GM12878 (cell line): ENCODE measurements at regions not wholly inside any gene's neighbourhood (a gene's known extent, or its start where the extent isn't known, plus 50 kb on each side); places are given as distances from the start of the nearest gene placed in this dataset.

Experiments used
- ATAC-seq: fragments of 200-7000 bp; cut with Tn5 transposase; 3 replicates; pipeline ENCODE4 v1.9.1; 2020; ENCODE audit warnings: mild to moderate bottlenecking, moderate library complexity
- BruUV-seq: library from RNA; stranded (reverse); fragments of 400-500 nt; replicated peaks from 2 replicates; lab custom pipeline; 2021; lab: Mats Ljungman, UMichigan
- CTCF ChIA-PET: fragments of 300-600 bp; sonication (Branson Sonifier 250); formaldehyde crosslinking; extraction: SDS; loops from one replicate; lab custom pipeline; 2021; ENCODE audit warnings: inconsistent platforms; lab: Yijun Ruan, JAX
- POLR2A ChIA-PET: fragments of 350-600 bp; formaldehyde crosslinking; extraction: SDS; loops from one replicate; lab custom pipeline; 2021; ENCODE audit warnings: inconsistent platforms; lab: Charles Lee
- RAD21 ChIA-PET: fragments of 300-600 bp; sonication (Branson Sonifier 250); formaldehyde crosslinking; loops from one replicate; lab custom pipeline; 2023; ENCODE audit warnings: antibody characterized with exemption; ENCODE audit not compliant: unreplicated experiment; lab: Charles Lee
- SMC1A ChIA-PET: fragments of 300-600 bp; sonication (Branson Sonifier 250); formaldehyde crosslinking; loops from one replicate; lab custom pipeline; 2023; ENCODE audit not compliant: unreplicated experiment, uncharacterized antibody; lab: Charles Lee
- DNase-seq: peaks from one replicate; pipeline ENCODE4 v3.0.0-alpha.2; 2011; ENCODE audit warnings: low read depth, low spot score
- FAIRE-seq: peaks from 3 replicates; lab custom pipeline; 2011; peaks lifted over from hg19 to GRCh38; lab: Jason Lieb, UNC
- H2AFZ ChIP-seq: 2 replicates; pipeline ENCODE4 v1.6.0; 2011; ENCODE audit warnings: low read depth, low read length, control low read depth; ENCODE audit not compliant: control insufficient read depth
- H3K27ac ChIP-seq: 2 replicates; pipeline ENCODE4 v1.5.1; 2011; ENCODE audit warnings: control low read depth; ENCODE audit not compliant: control insufficient read depth, insufficient read depth
- H3K27me3 ChIP-seq, 2 experiments: replicated peaks in 1 of 2; 2 replicates each; pipeline versions ENCODE4 v1.6.0 to v1.6.1; 2011; ENCODE audit warnings: low read length in 1 of 2; ENCODE audit not compliant: control insufficient read depth in 2 of 2, insufficient read depth in 2 of 2
- H3K36me3 ChIP-seq, 2 experiments: 2 replicates each; pipeline ENCODE4 v1.5.1; 2011; ENCODE audit warnings: low read length in 1 of 2; ENCODE audit not compliant: control insufficient read depth in 2 of 2, insufficient read depth in 2 of 2
- H3K4me1 ChIP-seq: 2 replicates; pipeline ENCODE4 v1.6.1; 2011; ENCODE audit warnings: mild to moderate bottlenecking, low read length, moderate library complexity, mixed read lengths; ENCODE audit not compliant: control insufficient read depth, insufficient read depth
- H3K4me2 ChIP-seq: 2 replicates; pipeline ENCODE4 v1.6.0; 2011; ENCODE audit warnings: control low read depth; ENCODE audit not compliant: control insufficient read depth, insufficient read depth
- H3K4me3 ChIP-seq: fragments of 200-600 bp; sonication (generic); 2 replicates; pipeline ENCODE4 v1.5.1; 2016
- H3K79me2 ChIP-seq: 2 replicates; pipeline ENCODE4 v1.6.0; 2011; ENCODE audit warnings: low read length; ENCODE audit not compliant: control insufficient read depth, insufficient read depth
- H3K9ac ChIP-seq: 2 replicates; pipeline ENCODE4 v1.8.0; 2011; ENCODE audit warnings: low read length, control low read depth, mixed read lengths; ENCODE audit not compliant: control insufficient read depth, insufficient read depth
- H3K9me3 ChIP-seq: replicated peaks from 3 replicates; pipeline ENCODE4 v1.5.1; 2011; ENCODE audit warnings: mild to moderate bottlenecking, low read length; ENCODE audit not compliant: control insufficient read depth, insufficient read depth
- H4K20me1 ChIP-seq: 2 replicates; pipeline ENCODE4 v1.6.0; 2011; ENCODE audit not compliant: control insufficient read depth, insufficient read depth
- ASH2L ChIP-seq: fragments of 300-600, 200-600 bp; sonication (generic); IDR thresholded peaks from 2 replicates; pipeline ENCODE4 v1.6.1; 2017; ENCODE audit warnings: low read depth, mild to moderate bottlenecking, borderline replicate concordance
- BCL11A ChIP-seq: IDR thresholded peaks from 2 replicates; pipeline ENCODE4 v1.6.1; 2011; ENCODE audit warnings: low read depth, low read length
- CHD1 ChIP-seq: IDR thresholded peaks from 2 replicates; pipeline ENCODE4 v1.6.1; 2012; ENCODE audit warnings: low read depth, low read length, improper control_type of control experiment
- CREB1 ChIP-seq: IDR thresholded peaks from 2 replicates; pipeline ENCODE4 v1.6.1; 2012; ENCODE audit warnings: low read depth, mild to moderate bottlenecking, inconsistent platforms
- EGR1 ChIP-seq, 2 experiments: IDR thresholded peaks; 1 replicate in 1 of 2; 2 replicates in 1 of 2; pipeline ENCODE4 v1.6.1; 2011 to 2012; ENCODE audit warnings: low read depth in 2 of 2, low read length in 2 of 2, borderline replicate concordance in 1 of 2, mild to moderate bottlenecking in 1 of 2, moderate library complexity in 1 of 2
- EP300 ChIP-seq, 2 experiments: fragments of 150-350 bp in 1 of 2; IDR thresholded peaks; 2 replicates each; pipeline ENCODE4 v1.6.1; 2011 to 2012; ENCODE audit warnings: low read depth in 2 of 2, low read length in 2 of 2, borderline replicate concordance in 1 of 2, improper control_type of control experiment in 1 of 2, inconsistent platforms in 1 of 2; ENCODE audit not compliant: control insufficient read depth in 1 of 2
- ESRRA ChIP-seq: IDR thresholded peaks from 2 replicates; pipeline ENCODE4 v1.6.1; 2012; ENCODE audit warnings: mild to moderate bottlenecking, low read length, improper control_type of control experiment
- IKZF1 ChIP-seq: fragments of 450-650 bp; conservative IDR thresholded peaks from 2 replicates; pipeline ENCODE4 v1.6.1; 2017; ENCODE audit warnings: antibody characterized with exemption, mild to moderate bottlenecking
- IKZF2 ChIP-seq, 2 experiments: fragments of 450-650 bp; IDR thresholded peaks; 2 replicates each; pipeline ENCODE4 v1.6.1; 2017; ENCODE audit warnings: mild to moderate bottlenecking in 2 of 2, moderate library complexity in 2 of 2
- MTA3 ChIP-seq: IDR thresholded peaks from 2 replicates; pipeline ENCODE4 v1.6.1; 2012; ENCODE audit warnings: low read length, inconsistent platforms, borderline replicate concordance
- POLR2AphosphoS5 ChIP-seq: IDR thresholded peaks from 2 replicates; pipeline ENCODE4 v1.6.1; 2011; ENCODE audit warnings: mild to moderate bottlenecking, low read length, inconsistent platforms
- RELA ChIP-seq: fragments of 450-650 bp; IDR thresholded peaks from 2 replicates; pipeline ENCODE4 v1.8.0; 2014; ENCODE audit warnings: borderline replicate concordance; ENCODE audit not compliant: partially characterized antibody
- SIN3A ChIP-seq: IDR thresholded peaks from 2 replicates; pipeline ENCODE4 v1.6.1; 2012; ENCODE audit warnings: low read depth, low read length, improper control_type of control experiment
- SP1 ChIP-seq: IDR thresholded peaks from one replicate; pipeline ENCODE4 v1.6.1; 2011; ENCODE audit warnings: low read depth, low read length
- SUPT20H ChIP-seq: IDR thresholded peaks from 2 replicates; pipeline ENCODE4 v1.6.1; 2011; ENCODE audit warnings: low read depth, mild to moderate bottlenecking, low read length, moderate library complexity, borderline replicate concordance; ENCODE audit not compliant: control insufficient read depth
- TCF12 ChIP-seq: IDR thresholded peaks from 2 replicates; pipeline ENCODE4 v1.6.1; 2011; ENCODE audit warnings: low read depth, mild to moderate bottlenecking, low read length
- TCF3 ChIP-seq: IDR thresholded peaks from 2 replicates; pipeline ENCODE4 v1.6.1; 2012; ENCODE audit warnings: low read depth, mild to moderate bottlenecking, low read length, borderline replicate concordance; ENCODE audit not compliant: insufficient read depth
- TCF7 ChIP-seq: IDR thresholded peaks from 2 replicates; pipeline ENCODE4 v1.6.1; 2014; ENCODE audit warnings: antibody characterized with exemption, borderline replicate concordance
- WGBS: methylation state at CpG from one replicate; pipeline ENCODE4 v1.1.6; 2016; ENCODE audit warnings: low lambda C conversion rate; ENCODE audit not compliant: insufficient replicate concordance, insufficient coverage; ENCODE audit errors: missing lambda C conversion rate; 5-methylcytosine and 5-hydroxymethylcytosine counted together
- in situ Hi-C: fragments of 300-500 bp; cut with MboI; formaldehyde crosslinking; loops from 9 replicates; pipeline ENCODE4 v1.14.3; 2018; ENCODE audit warnings: mixed read lengths
- intact Hi-C: fragments of 100-400 bp; cut with micrococcal nuclease; formaldehyde crosslinking; loops from one replicate; pipeline ENCODE4 v1.14.2; 2022; ENCODE audit not compliant: unreplicated experiment
- TF ChIP-seq, protein P1 (sequence below): IDR thresholded peaks from 2 replicates; pipeline ENCODE4 v1.6.1; 2011; ENCODE audit warnings: mild to moderate bottlenecking, low read depth, low read length, moderate library complexity; ENCODE audit not compliant: insufficient replicate concordance
- TF ChIP-seq, protein P2 (sequence below): fragments of 450-650 bp; IDR thresholded peaks from 2 replicates; pipeline ENCODE4 v1.6.1; 2017; ENCODE audit warnings: low read depth, mild to moderate bottlenecking, moderate library complexity

DNA sequence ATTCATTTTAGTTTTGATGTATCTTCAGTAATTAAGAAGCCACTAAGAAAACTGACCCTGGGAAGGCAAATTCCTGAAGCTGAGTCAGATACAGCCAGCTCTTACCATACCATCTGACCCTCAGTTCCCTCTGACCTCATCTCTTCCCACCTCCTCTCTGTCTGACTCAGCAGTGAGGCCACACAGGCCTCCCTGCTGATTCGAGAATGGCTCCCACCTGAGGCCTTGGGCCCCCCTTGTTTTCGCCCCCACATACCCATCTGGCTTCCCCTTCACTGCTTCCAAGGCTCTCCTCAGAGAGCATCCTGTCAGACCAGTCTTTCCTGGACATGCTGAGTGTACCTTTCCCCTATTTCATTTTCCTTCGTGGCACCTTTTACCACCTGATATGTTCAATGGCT, 71.0 kb upstream of the CYP1B1 start (continued):
- TF ChIP-seq, protein P1, sequence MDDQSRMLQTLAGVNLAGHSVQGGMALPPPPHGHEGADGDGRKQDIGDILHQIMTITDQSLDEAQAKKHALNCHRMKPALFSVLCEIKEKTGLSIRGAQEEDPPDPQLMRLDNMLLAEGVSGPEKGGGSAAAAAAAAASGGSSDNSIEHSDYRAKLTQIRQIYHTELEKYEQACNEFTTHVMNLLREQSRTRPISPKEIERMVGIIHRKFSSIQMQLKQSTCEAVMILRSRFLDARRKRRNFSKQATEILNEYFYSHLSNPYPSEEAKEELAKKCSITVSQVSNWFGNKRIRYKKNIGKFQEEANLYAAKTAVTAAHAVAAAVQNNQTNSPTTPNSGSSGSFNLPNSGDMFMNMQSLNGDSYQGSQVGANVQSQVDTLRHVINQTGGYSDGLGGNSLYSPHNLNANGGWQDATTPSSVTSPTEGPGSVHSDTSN: no peak
- TF ChIP-seq, all 136 proteins: peak for 39

- WGBS: 26% methylated on average over 7 of the region's 7 CpGs
- Histone ChIP-seq H3K4me1 (peaks cover 31% of the 10 kb centered on the region), H3K4me3 (no peak overlapping the region; the same call in 1 of the 2 replicates), H3K27me3 (no peaks in the 10 kb centered on the region), H3K4me2 (peak overlapping the region; percentile 87), H3K79me2 (no peaks in the 10 kb centered on the region), H3K27ac (peak overlapping the region; percentile 89), H3K9me3 (peaks cover 9% of the 10 kb centered on the region; the same call in 2 of the 3 replicates), H2AFZ (peak overlapping the region; percentile 42), H3K36me3 (no peaks in the 10 kb centered on the region), H3K9ac (peak overlapping the region; percentile 54), H4K20me1 (no peaks in the 10 kb centered on the region)
- ChIA-PET POLR2A (interaction anchor here (0.6 to 0.7 kb wide), 2 partner anchors 293 to 576 kb away, joined by 4 to 5 read pairs; no protein-coding TSS in a partner anchor), CTCF (interaction anchor here (0.6 to 1.6 kb wide), 5 partner anchors 16 to 197 kb away, joined by 3 to 5 read pairs (median 3); no protein-coding TSS in a partner anchor), SMC1A (interaction anchor here (0.7 to 1.6 kb wide), 6 partner anchors 10 to 362 kb away, joined by 3 to 7 read pairs (median 3); no protein-coding TSS in a partner anchor), RAD21 (interaction anchor here (0.7 to 1.5 kb wide), 4 partner anchors 31 to 128 kb away, joined by 3 to 8 read pairs (median 3); no protein-coding TSS in a partner anchor)
- in situ Hi-C loops (no loop called here), intact Hi-C loops (loop anchor here (1.0 to 2.0 kb wide), 3 partner anchors 39 to 116 kb away; partner anchors contain the start of gene CYP1B1)
- ATAC-seq (peak; percentile 91), FAIRE-seq (peak; percentile 75), DNase-seq (peak; percentile 71)
- TSS peak; percentile 92 for BruUV-seq
- TF ChIP-seq SP1 (peak; percentile 73), RELA (peak; percentile 51), TCF7 (no peak; the same call in 1 of the 2 replicates), ESRRA (no peak), SIN3A (no peak), IKZF1 (no peak), TCF3 (no peak), POLR2AphosphoS5 (peak; percentile 40; the same call in 1 of the 2 replicates), IKZF2 (IDR thresholded peaks at IDR 0.05) (peak; percentile 93 to 96), TCF12 (peak; percentile 82), ASH2L (peak; percentile 54; the same call in 1 of the 2 replicates), EP300 (IDR thresholded peaks at IDR 0.05; ENCODE audit: borderline replicate concordance in 1 of 2, control insufficient read depth in 1 of 2, low read depth in 2 of 2, low read length in 2 of 2) (no peak), BCL11A (peak; percentile 70; the same call in 1 of the 2 replicates), CREB1 (no peak; the same call in 1 of the 2 replicates), MTA3 (peak; percentile 53; the same call in 1 of the 2 replicates), EGR1 (IDR thresholded peaks at IDR 0.05; ENCODE audit: borderline replicate concordance in 1 of 2, low read depth in 2 of 2, low read length in 2 of 2) (peak in 1 of 2 experiments; percentile 89; a peak in 2 of 3 replicates), CHD1 (no peak), SUPT20H (no peak)
- TF ChIP-seq, protein P2, sequence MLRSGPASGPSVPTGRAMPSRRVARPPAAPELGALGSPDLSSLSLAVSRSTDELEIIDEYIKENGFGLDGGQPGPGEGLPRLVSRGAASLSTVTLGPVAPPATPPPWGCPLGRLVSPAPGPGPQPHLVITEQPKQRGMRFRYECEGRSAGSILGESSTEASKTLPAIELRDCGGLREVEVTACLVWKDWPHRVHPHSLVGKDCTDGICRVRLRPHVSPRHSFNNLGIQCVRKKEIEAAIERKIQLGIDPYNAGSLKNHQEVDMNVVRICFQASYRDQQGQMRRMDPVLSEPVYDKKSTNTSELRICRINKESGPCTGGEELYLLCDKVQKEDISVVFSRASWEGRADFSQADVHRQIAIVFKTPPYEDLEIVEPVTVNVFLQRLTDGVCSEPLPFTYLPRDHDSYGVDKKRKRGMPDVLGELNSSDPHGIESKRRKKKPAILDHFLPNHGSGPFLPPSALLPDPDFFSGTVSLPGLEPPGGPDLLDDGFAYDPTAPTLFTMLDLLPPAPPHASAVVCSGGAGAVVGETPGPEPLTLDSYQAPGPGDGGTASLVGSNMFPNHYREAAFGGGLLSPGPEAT: peak; percentile 90
Measured at GRCh38 chr2:38146275-38146906, 70.4 kb upstream of the CYP1B1 start.
